H1 (cell line): ENCODE measurements at regions not wholly inside any gene's neighbourhood (a gene's known extent, or its start where the extent isn't known, plus 50 kb on each side); places are given as distances from the start of the nearest gene placed in this dataset.

Experiments
- CHD7 ChIP-seq: fragments of 300-600 bp; sonication (generic); IDR thresholded peaks from 2 replicates; pipeline ENCODE4 v1.7.1; 2012; ENCODE audit warnings: low read length, moderate library complexity, mild to moderate bottlenecking, inconsistent platforms; ENCODE audit not compliant: insufficient replicate concordance
- ZNF274 ChIP-seq: IDR thresholded peaks from 2 replicates; pipeline ENCODE4 v1.7.0; 2012; ENCODE audit warnings: low read length, borderline replicate concordance; ENCODE audit errors: extremely low read depth

DNA sequence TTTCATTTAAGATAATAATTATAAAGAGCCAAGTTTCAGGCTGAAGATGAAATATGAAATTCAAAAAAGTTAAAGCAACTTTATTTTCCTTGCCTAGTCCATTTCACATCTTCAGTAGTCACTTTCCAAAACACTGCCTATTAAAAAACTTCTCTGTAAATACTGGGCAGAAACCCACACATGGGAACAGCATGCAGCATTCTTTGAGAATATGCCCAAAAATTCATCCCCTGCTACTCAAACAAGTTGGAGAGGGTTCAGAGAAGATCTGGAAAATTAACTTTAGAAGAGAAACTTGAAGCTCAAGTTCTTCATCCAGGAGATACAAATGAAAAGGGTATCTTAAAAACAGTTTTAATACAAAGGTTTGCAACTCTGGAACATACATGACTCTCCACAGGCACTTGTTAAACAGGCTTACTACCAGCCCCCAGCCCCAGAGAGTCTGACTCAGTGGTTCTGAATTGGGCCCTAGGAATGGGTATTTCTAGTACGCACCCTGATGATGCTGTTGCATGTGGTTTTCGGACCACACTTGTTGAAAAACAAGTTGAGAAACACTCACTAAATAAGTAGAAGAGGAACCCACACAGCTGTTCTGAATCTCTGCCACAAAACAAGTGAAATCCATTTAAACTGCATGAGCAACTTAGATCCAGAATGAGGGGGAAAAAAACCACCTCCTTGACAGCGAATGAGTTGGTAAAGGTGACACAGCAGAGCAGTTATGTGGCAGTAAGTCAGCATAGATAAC is 329.1 kb downstream of the SATB2 start (continued):
- TF ChIP-seq CHD7 (no peak), ZNF274 (no peak)
